ENCODE measurements at regions not wholly inside any gene's neighbourhood (a gene's known extent, or its start where the extent isn't known, plus 50 kb on each side); places are given as distances from the start of the nearest gene placed in this dataset.

GRCh38 chr3:35408882-35409281 is 230.4 kb upstream of the ARPP21 start:
- ChIA-PET CTCF (no interaction called here), POLR2A (no interaction called here)
- Mint-ChIP-seq H3K27me3 (no peaks in the 10 kb centered on the region), H3K9me3 (no peaks in the 10 kb centered on the region), H3K4me3 (no peak overlapping the region), H3K27ac (no peak overlapping the region), H3K36me3 (ENCODE audit: low read depth) (no peaks in the 10 kb centered on the region), H3K4me1 (no peaks in the 10 kb centered on the region)
- ATAC-seq (ENCODE audit: low read depth) (no peak), DNase-seq (no peak)
- intact Hi-C loops (cut with micrococcal nuclease) = loop anchor here (10.0 kb wide), 1 partner anchor 56 kb away; no protein-coding TSS in a partner anchor
- no peak for TF ChIP-seq CTCF (IDR thresholded peaks at IDR 0.05)

DNA sequence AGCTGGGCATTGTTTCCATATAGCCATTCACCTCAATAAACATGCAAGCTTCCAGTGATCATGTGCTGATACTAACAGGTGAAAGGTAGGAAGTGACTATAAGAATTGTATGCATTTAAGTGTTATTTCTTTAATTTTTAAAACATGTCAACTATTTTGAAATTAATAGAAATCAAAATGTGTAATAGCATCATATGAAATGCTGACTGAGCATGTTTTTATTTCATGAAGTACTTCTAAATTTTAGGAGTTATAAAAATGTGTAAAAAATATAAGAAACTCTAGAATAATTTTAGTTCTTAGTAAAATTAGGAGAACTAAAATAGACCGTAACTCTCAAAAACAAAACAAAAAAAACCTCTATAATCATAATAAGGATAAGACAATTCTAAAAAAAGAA is 229.3 kb upstream of the ARPP21 start:
- TF ChIP-seq CTCF (IDR thresholded peaks at IDR 0.05) = no peak
- intact Hi-C loops (cut with micrococcal nuclease) = loop anchor here (10.0 kb wide), 1 partner anchor 55 kb away; no protein-coding TSS in a partner anchor
- Mint-ChIP-seq H3K4me3 (no peak overlapping the region), H3K27ac (no peak overlapping the region), H3K36me3 (ENCODE audit: low read depth) (no peaks in the 10 kb centered on the region), H3K9me3 (no peaks in the 10 kb centered on the region), H3K27me3 (no peaks in the 10 kb centered on the region), H3K4me1 (no peaks in the 10 kb centered on the region)
- POLR2A ChIA-PET = no interaction called here
- CTCF ChIA-PET = no interaction called here
- no peak for DNase-seq
- ATAC-seq (ENCODE audit: low read depth) = no peak

GRCh38 chr3:35413483-35413882 is 225.8 kb upstream of the ARPP21 start:
- Mint-ChIP-seq H3K4me1 (no peaks in the 10 kb centered on the region), H3K27ac (no peak overlapping the region), H3K4me3 (no peak overlapping the region), H3K27me3 (no peaks in the 10 kb centered on the region), H3K9me3 (no peaks in the 10 kb centered on the region), H3K36me3 (ENCODE audit: low read depth) (no peaks in the 10 kb centered on the region)
- ChIA-PET POLR2A (no interaction called here), CTCF (no interaction called here)
- intact Hi-C loops (cut with micrococcal nuclease) = no loop called here
- DNase-seq (no peak), ATAC-seq (ENCODE audit: low read depth) (no peak)
- TF ChIP-seq CTCF (IDR thresholded peaks at IDR 0.05) = no peak

- DNase-seq (no peak), ATAC-seq (ENCODE audit: low read depth) (no peak)
- H3K4me1 Mint-ChIP-seq = no peaks in the 10 kb centered on the region
- no peak overlapping the region for H3K27ac Mint-ChIP-seq
- H3K9me3 Mint-ChIP-seq = no peaks in the 10 kb centered on the region
- POLR2A ChIA-PET = no interaction called here
- no peak for TF ChIP-seq CTCF (IDR thresholded peaks at IDR 0.05)
- H3K27me3 Mint-ChIP-seq = no peaks in the 10 kb centered on the region
- H3K4me3 Mint-ChIP-seq = no peak overlapping the region
- H3K36me3 Mint-ChIP-seq (ENCODE audit: low read depth) = no peaks in the 10 kb centered on the region
- CTCF ChIA-PET = no interaction called here
- intact Hi-C loops (cut with micrococcal nuclease) = no loop called here
Measured at GRCh38 chr3:35417080-35417479, 222.2 kb upstream of the ARPP21 start.

DNA sequence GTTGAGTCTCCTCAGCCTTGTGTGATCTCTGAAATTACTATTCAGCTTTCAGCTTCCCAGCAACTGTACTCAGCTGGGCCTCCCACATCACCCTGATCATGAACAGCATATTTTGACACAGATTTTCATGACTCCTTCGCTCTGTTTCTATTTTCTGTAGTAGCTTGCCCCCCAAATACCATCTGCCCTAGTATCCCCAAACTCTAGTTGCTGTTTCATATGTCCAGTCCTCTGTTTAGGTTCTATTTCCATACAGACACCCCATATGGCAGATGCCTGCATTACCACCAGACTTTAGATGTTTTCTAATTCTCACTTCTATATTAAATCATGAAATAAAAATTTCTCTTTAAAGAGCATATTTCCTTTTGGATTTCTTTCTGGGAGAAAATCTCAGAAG is 217.2 kb upstream of the ARPP21 start:
- H3K27ac Mint-ChIP-seq = no peak overlapping the region
- H3K36me3 Mint-ChIP-seq (ENCODE audit: low read depth) = no peaks in the 10 kb centered on the region
- no peak for ATAC-seq (ENCODE audit: low read depth)
- no peaks in the 10 kb centered on the region for H3K4me1 Mint-ChIP-seq
- TF ChIP-seq CTCF (IDR thresholded peaks at IDR 0.05) = no peak
- H3K27me3 Mint-ChIP-seq = no peaks in the 10 kb centered on the region
- intact Hi-C loops (cut with micrococcal nuclease) = no loop called here
- no peak overlapping the region for H3K4me3 Mint-ChIP-seq
- POLR2A ChIA-PET = no interaction called here
- CTCF ChIA-PET = no interaction called here
- DNase-seq = no peak
- no peaks in the 10 kb centered on the region for H3K9me3 Mint-ChIP-seq

Measured in activated B cell treated with CpG ODN at 0.5 μM for 24 hours (primary cell).